ENCODE measurements at regions not wholly inside any gene's neighbourhood (a gene's known extent, or its start where the extent isn't known, plus 50 kb on each side); places are given as distances from the start of the nearest gene placed in this dataset.
"Not testable (repeated sequence)": the region's sequence is repeated elsewhere in the genome, so short reads cannot be mapped to it uniquely, and the experiment has no call there.

- DNase-seq (ENCODE audit: low read depth) = no peak
Measured at GRCh38 chr14:50018201-50018932, 98.0 kb downstream of the VCPKMT start.

GRCh38 chr14:50018933-50019210, 97.5 kb downstream of the VCPKMT start:
- DNase-seq (ENCODE audit: low read depth) = no peak

- DNase-seq (ENCODE audit: low read depth) = no peak
Measured at GRCh38 chr14:50020184-50020583, 96.2 kb downstream of the VCPKMT start.

- DNase-seq (ENCODE audit: low read depth) = no peak
Measured at GRCh38 chr14:50020799-50021198, 95.6 kb downstream of the VCPKMT start.

GRCh38 chr14:50021261-50022031, 94.9 kb downstream of the VCPKMT start:
- DNase-seq (ENCODE audit: low read depth) = no peak

- DNase-seq (ENCODE audit: low read depth) = no peak
Measured at GRCh38 chr14:50022661-50023060, 93.7 kb downstream of the VCPKMT start.

GRCh38 chr14:50023671-50024490, 92.5 kb downstream of the VCPKMT start:
- DNase-seq (ENCODE audit: low read depth) = no peak

GRCh38 chr14:50025073-50025472, 91.3 kb downstream of the VCPKMT start:
- DNase-seq (ENCODE audit: low read depth) = no peak

GRCh38 chr14:50025776-50026175, 90.6 kb downstream of the VCPKMT start:
- no peak for DNase-seq (ENCODE audit: low read depth)

GRCh38 chr14:50026396-50026795, 90.0 kb downstream of the VCPKMT start:
- no peak for DNase-seq (ENCODE audit: low read depth)

GRCh38 chr14:50027816-50028215, 88.6 kb downstream of the VCPKMT start:
- DNase-seq (ENCODE audit: low read depth) = no peak

GRCh38 chr14:50028458-50028857, 87.9 kb downstream of the VCPKMT start:
- DNase-seq (ENCODE audit: low read depth) = no peak

GRCh38 chr14:50030036-50030435, 86.3 kb downstream of the VCPKMT start:
- DNase-seq (ENCODE audit: low read depth) = no peak

GRCh38 chr14:50030911-50031310, 85.5 kb downstream of the VCPKMT start:
- not testable (repeated sequence) for DNase-seq (ENCODE audit: low read depth)

- no peak for DNase-seq (ENCODE audit: low read depth)
Measured at GRCh38 chr14:50031602-50032313, 84.6 kb downstream of the VCPKMT start.

GRCh38 chr14:50032462-50033167, 83.8 kb downstream of the VCPKMT start:
- not testable (repeated sequence) for DNase-seq (ENCODE audit: low read depth)

- DNase-seq (ENCODE audit: low read depth) = no peak
Measured at GRCh38 chr14:50035214-50035613, 81.2 kb downstream of the VCPKMT start.

- no peak for DNase-seq (ENCODE audit: low read depth)
Measured at GRCh38 chr14:50036211-50036610, 80.2 kb downstream of the VCPKMT start.

- DNase-seq (ENCODE audit: low read depth) = no peak
Measured at GRCh38 chr14:50036637-50037036, 79.7 kb downstream of the VCPKMT start.

GRCh38 chr14:50037240-50037639, 79.1 kb downstream of the VCPKMT start:
- no peak for DNase-seq (ENCODE audit: low read depth)

- DNase-seq (ENCODE audit: low read depth) = no peak
Measured at GRCh38 chr14:50037852-50038251, 78.5 kb downstream of the VCPKMT start.

All from HS-5 (cell line).